ENCODE measurements at regions not wholly inside any gene's neighbourhood (a gene's known extent, or its start where the extent isn't known, plus 50 kb on each side); places are given as distances from the start of the nearest gene placed in this dataset.
"Not testable (repeated sequence)": the region's sequence is repeated elsewhere in the genome, so short reads cannot be mapped to it uniquely, and the experiment has no call there.

- H3K4me3 ChIP-seq: no peak overlapping the region
- H3K27me3 ChIP-seq: peaks cover 4% of the 10 kb centered on the region
- DNase-seq: no peak
- H3K9me3 ChIP-seq (replicated peaks): no peaks in the 10 kb centered on the region
- no peaks in the 10 kb centered on the region for H3K36me3 ChIP-seq
- H3K27ac ChIP-seq: no peak overlapping the region
- no peaks in the 10 kb centered on the region for H3K4me1 ChIP-seq
These were observed 480.5 kb downstream of the TMEM135 start for GRCh38 chr11:87518266-87518665.

- DNase-seq: no peak
- H3K4me3 ChIP-seq: no peak overlapping the region
- H3K9me3 ChIP-seq (replicated peaks): no peaks in the 10 kb centered on the region
- no peaks in the 10 kb centered on the region for H3K4me1 ChIP-seq
- no peak overlapping the region for H3K27ac ChIP-seq
- H3K27me3 ChIP-seq: peaks cover 4% of the 10 kb centered on the region
- no peaks in the 10 kb centered on the region for H3K36me3 ChIP-seq
These were observed 479.6 kb downstream of the TMEM135 start for GRCh38 chr11:87517351-87517750.

- H3K9me3 ChIP-seq (replicated peaks): not testable (repeated sequence)
These were observed 470.0 kb downstream of the TMEM135 start for GRCh38 chr11:87507722-87508121.

GRCh38 chr11:87506946-87507345, 469.2 kb downstream of the TMEM135 start:
- H3K4me1 ChIP-seq, H3K27ac ChIP-seq, DNase-seq: not testable (repeated sequence)

More at GRCh38 chr11:87507722-87508121, 470.0 kb downstream of the TMEM135 start:
- H3K27ac ChIP-seq, DNase-seq, H3K4me3 ChIP-seq, H3K36me3 ChIP-seq, H3K4me1 ChIP-seq, H3K27me3 ChIP-seq: not testable (repeated sequence)

GRCh38 chr11:87501388-87501787, 463.7 kb downstream of the TMEM135 start:
- Histone ChIP-seq H3K4me3 (no peak overlapping the region), H3K27me3 (no peaks in the 10 kb centered on the region), H3K9me3 (replicated peaks) (no peaks in the 10 kb centered on the region), H3K27ac (no peak overlapping the region), H3K4me1 (no peaks in the 10 kb centered on the region), H3K36me3 (no peaks in the 10 kb centered on the region)
- no peak for DNase-seq

More at GRCh38 chr11:87506946-87507345, 469.2 kb downstream of the TMEM135 start:
- H3K36me3 ChIP-seq; H3K4me3 ChIP-seq; H3K27me3 ChIP-seq; H3K9me3 ChIP-seq (replicated peaks): not testable (repeated sequence)

GRCh38 chr11:87494936-87495335, 457.2 kb downstream of the TMEM135 start:
- DNase-seq; H3K27me3 ChIP-seq; H3K9me3 ChIP-seq (replicated peaks); H3K4me3 ChIP-seq; H3K27ac ChIP-seq; H3K36me3 ChIP-seq; H3K4me1 ChIP-seq: not testable (repeated sequence)

- not testable (repeated sequence) for H3K4me3 ChIP-seq; DNase-seq; H3K36me3 ChIP-seq; H3K9me3 ChIP-seq (replicated peaks); H3K27ac ChIP-seq; H3K4me1 ChIP-seq; H3K27me3 ChIP-seq
These were observed 456.3 kb downstream of the TMEM135 start for GRCh38 chr11:87494026-87494425.

- H3K36me3 ChIP-seq: no peaks in the 10 kb centered on the region
- H3K27ac ChIP-seq: no peak overlapping the region
- 0 out of 2 replicates have a peak, but pooled peaks cover 7% of the 10 kb centered on the region for H3K27me3 ChIP-seq
- no peak overlapping the region for H3K4me3 ChIP-seq
- H3K4me1 ChIP-seq: no peaks in the 10 kb centered on the region
- H3K9me3 ChIP-seq (replicated peaks): no peaks in the 10 kb centered on the region
- no peak for DNase-seq
These were observed 455.8 kb downstream of the TMEM135 start for GRCh38 chr11:87493516-87493915.

- Histone ChIP-seq H3K27me3 (peaks cover 8% of the 10 kb centered on the region; the same call in 1 of the 2 replicates), H3K9me3 (replicated peaks) (no peaks in the 10 kb centered on the region), H3K27ac (no peak overlapping the region), H3K4me3 (no peak overlapping the region), H3K36me3 (no peaks in the 10 kb centered on the region), H3K4me1 (no peaks in the 10 kb centered on the region)
- DNase-seq: no peak
These were observed 453.6 kb downstream of the TMEM135 start for GRCh38 chr11:87491381-87491780.

GRCh38 chr11:87490671-87491070, 452.9 kb downstream of the TMEM135 start:
- no peak overlapping the region for H3K4me3 ChIP-seq
- peaks cover 12% of the 10 kb centered on the region; the same call in 1 of the 2 replicates for H3K27me3 ChIP-seq
- H3K4me1 ChIP-seq: no peaks in the 10 kb centered on the region
- DNase-seq: no peak
- H3K36me3 ChIP-seq: no peaks in the 10 kb centered on the region
- no peaks in the 10 kb centered on the region for H3K9me3 ChIP-seq (replicated peaks)
- no peak overlapping the region for H3K27ac ChIP-seq

GRCh38 chr11:87484566-87484965, 446.8 kb downstream of the TMEM135 start:
- H3K27ac ChIP-seq: no peak overlapping the region
- no peak overlapping the region for H3K4me3 ChIP-seq
- no peak for DNase-seq
- H3K4me1 ChIP-seq: no peaks in the 10 kb centered on the region
- no peaks in the 10 kb centered on the region for H3K36me3 ChIP-seq
- H3K9me3 ChIP-seq (replicated peaks): no peaks in the 10 kb centered on the region
- H3K27me3 ChIP-seq: peaks cover 10% of the 10 kb centered on the region; the same call in 1 of the 2 replicates

GRCh38 chr11:87477321-87477720, 439.6 kb downstream of the TMEM135 start:
- no peaks in the 10 kb centered on the region for H3K36me3 ChIP-seq
- no peak overlapping the region for H3K4me3 ChIP-seq
- no peak for DNase-seq
- H3K27me3 ChIP-seq: 0 out of 2 replicates have a peak, but pooled peaks cover 2% of the 10 kb centered on the region
- H3K4me1 ChIP-seq: no peaks in the 10 kb centered on the region
- no peaks in the 10 kb centered on the region for H3K9me3 ChIP-seq (replicated peaks)
- no peak overlapping the region for H3K27ac ChIP-seq

GRCh38 chr11:87473174-87473573, 435.4 kb downstream of the TMEM135 start:
- no peaks in the 10 kb centered on the region for H3K9me3 ChIP-seq (replicated peaks)
- no peaks in the 10 kb centered on the region for H3K36me3 ChIP-seq
- H3K27me3 ChIP-seq: peaks cover 2% of the 10 kb centered on the region; the same call in 1 of the 2 replicates
- H3K4me3 ChIP-seq: no peak overlapping the region
- no peaks in the 10 kb centered on the region for H3K4me1 ChIP-seq
- no peak overlapping the region for H3K27ac ChIP-seq
- no peak for DNase-seq

- Histone ChIP-seq H3K4me3 (no peak overlapping the region), H3K9me3 (replicated peaks) (no peaks in the 10 kb centered on the region), H3K4me1 (no peaks in the 10 kb centered on the region), H3K27ac (no peak overlapping the region), H3K27me3 (peaks cover 8% of the 10 kb centered on the region; the same call in 1 of the 2 replicates), H3K36me3 (no peaks in the 10 kb centered on the region)
- DNase-seq: no peak
These were observed 428.5 kb downstream of the TMEM135 start for GRCh38 chr11:87466223-87466622.

GRCh38 chr11:87465716-87466115, 428.0 kb downstream of the TMEM135 start:
- no peaks in the 10 kb centered on the region for H3K36me3 ChIP-seq
- H3K27me3 ChIP-seq: peaks cover 8% of the 10 kb centered on the region; the same call in 1 of the 2 replicates
- no peaks in the 10 kb centered on the region for H3K4me1 ChIP-seq
- H3K27ac ChIP-seq: no peak overlapping the region
- no peaks in the 10 kb centered on the region for H3K9me3 ChIP-seq (replicated peaks)
- no peak overlapping the region for H3K4me3 ChIP-seq
- no peak for DNase-seq

GRCh38 chr11:87463486-87464102, 425.9 kb downstream of the TMEM135 start:
- no peaks in the 10 kb centered on the region for H3K4me1 ChIP-seq
- peaks cover 8% of the 10 kb centered on the region; the same call in 1 of the 2 replicates for H3K27me3 ChIP-seq
- no peak overlapping the region for H3K4me3 ChIP-seq
- no peak overlapping the region for H3K27ac ChIP-seq
- DNase-seq: peak in 1 of 2 experiments; percentile 42
- H3K9me3 ChIP-seq (replicated peaks): no peaks in the 10 kb centered on the region
- no peaks in the 10 kb centered on the region for H3K36me3 ChIP-seq

Measured in SJCRH30 (cell line).